ENCODE measurements at regions not wholly inside any gene's neighbourhood (a gene's known extent, or its start where the extent isn't known, plus 50 kb on each side); places are given as distances from the start of the nearest gene placed in this dataset.

DNA sequence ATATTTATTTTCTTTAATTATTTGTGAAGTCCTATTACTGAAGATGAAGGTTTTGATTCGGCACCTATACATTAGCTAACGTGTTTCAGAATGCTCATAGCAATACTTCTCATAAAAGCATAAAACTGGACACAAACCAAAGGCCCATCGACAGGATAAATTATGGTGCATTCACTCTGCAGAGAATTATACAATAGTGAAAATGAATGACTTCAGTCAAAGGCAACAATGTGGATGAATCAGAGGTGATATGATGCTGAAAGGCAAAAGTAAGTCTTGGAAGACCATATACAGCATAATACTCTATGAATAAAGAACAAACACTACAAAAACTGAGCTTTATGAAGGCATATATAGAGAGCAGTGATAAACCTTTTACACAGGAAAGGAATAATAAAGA is 156.6 kb upstream of the EGLN3 start:
- no peaks in the 10 kb centered on the region for H3K4me1 ChIP-seq (ENCODE audit: control insufficient read depth, extremely low read depth, insufficient read depth, low read length)
- H3K36me3 ChIP-seq (ENCODE audit: control insufficient read depth in 2 of 2, extremely low read depth in 1 of 2, insufficient read depth in 2 of 2, low read length in 2 of 2): no peaks in the 10 kb centered on the region
- intact Hi-C loops (cut with micrococcal nuclease): no loop called here
- no peak overlapping the region for H3K9ac ChIP-seq (replicated peaks; ENCODE audit: extremely low read depth, insufficient read depth, low read length)
- H2AFZ ChIP-seq (ENCODE audit: low read depth, low read length): no peak overlapping the region
- FAIRE-seq: no peak
- no peaks in the 10 kb centered on the region for H3K9me3 ChIP-seq (replicated peaks; ENCODE audit: control insufficient read depth, insufficient read depth, low read length)
- no peaks in the 10 kb centered on the region for H3K9me1 ChIP-seq (replicated peaks; ENCODE audit: control insufficient read depth, extremely low read depth, insufficient read depth, low read length)
- TF ChIP-seq, protein P1, sequence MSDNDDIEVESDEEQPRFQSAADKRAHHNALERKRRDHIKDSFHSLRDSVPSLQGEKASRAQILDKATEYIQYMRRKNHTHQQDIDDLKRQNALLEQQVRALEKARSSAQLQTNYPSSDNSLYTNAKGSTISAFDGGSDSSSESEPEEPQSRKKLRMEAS (IDR thresholded peaks at IDR 0.05; ENCODE audit: insufficient read depth, insufficient read length): no peak
- TF ChIP-seq FOS (IDR thresholded peaks at IDR 0.05; ENCODE audit: borderline replicate concordance, insufficient read depth, low read length) (no peak), POLR2A (IDR thresholded peaks at IDR 0.05; ENCODE audit: low read depth, low read length) (no peak), EZH2 (IDR thresholded peaks at IDR 0.05; ENCODE audit: borderline replicate concordance, low read depth, low read length, severe bottlenecking) (no peak), JUN (IDR thresholded peaks at IDR 0.05; ENCODE audit: borderline replicate concordance, insufficient read depth, insufficient read length, low read depth) (no peak), POLR2AphosphoS5 (IDR thresholded peaks at IDR 0.05; ENCODE audit: insufficient read depth, low read depth, low read length) (no peak), GATA2 (IDR thresholded peaks at IDR 0.05; ENCODE audit: insufficient read depth, insufficient read length, low read depth, low read length) (no peak)
- no peak overlapping the region for H3K27ac ChIP-seq (ENCODE audit: insufficient read depth, low read depth, low read length)
- no peaks in the 10 kb centered on the region for H3K79me2 ChIP-seq (ENCODE audit: control insufficient read depth, insufficient read depth, low read length)
- H3K27me3 ChIP-seq (ENCODE audit: control insufficient read depth in 2 of 2, insufficient read depth in 2 of 2, low read length in 2 of 2): peaks cover 0 to 6% of the 10 kb centered on the region in 2 experiments
- no peak overlapping the region for H3K4me2 ChIP-seq (ENCODE audit: insufficient read depth, low read length)
- no peak for DNase-seq (ENCODE audit: low read depth, low spot score)
- no peak overlapping the region for H3K4me3 ChIP-seq (replicated peaks in 1 of 3; ENCODE audit: insufficient read depth in 1 of 3, low read depth in 1 of 3, low read length in 3 of 3)
- POLR2A ChIA-PET: no interaction called here
- H4K20me1 ChIP-seq (replicated peaks; ENCODE audit: control insufficient read depth, extremely low read depth, insufficient read depth, low read length): no peaks in the 10 kb centered on the region
- dilution Hi-C loops (cut with MboI; ENCODE audit: extremely low pct_ligation_motif_present, low sequenced_read_pairs): no loop called here
- BruUV-seq (replicated peaks): no TSS peak
- CTCF ChIA-PET: interaction anchor here (1.2 to 2.8 kb wide), 2 partner anchors 9 to 267 kb away, joined by 4 to 18 read pairs; no protein-coding TSS in a partner anchor

DNA sequence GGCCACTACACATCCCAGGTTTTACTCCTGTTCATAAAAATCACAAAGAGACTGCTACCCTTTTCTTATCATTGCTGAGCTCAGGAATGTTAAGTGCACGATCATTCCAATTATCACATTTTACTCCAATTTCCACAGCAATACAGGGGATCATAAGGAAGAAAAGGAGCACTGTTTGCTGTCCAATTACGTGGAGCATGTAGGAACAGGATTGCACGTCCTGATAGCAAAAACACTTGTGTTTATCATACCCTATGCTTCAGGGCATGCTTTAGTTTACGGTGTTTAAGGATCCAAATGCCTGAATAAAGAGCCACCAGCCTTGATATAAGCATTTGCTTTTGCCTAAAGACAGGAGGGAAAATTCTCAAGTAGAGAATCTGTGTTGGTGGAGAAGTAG is 155.4 kb upstream of the EGLN3 start:
- CTCF ChIA-PET: no interaction called here
- Histone ChIP-seq H4K20me1 (replicated peaks; ENCODE audit: control insufficient read depth, extremely low read depth, insufficient read depth, low read length) (no peaks in the 10 kb centered on the region), H3K4me1 (ENCODE audit: control insufficient read depth, extremely low read depth, insufficient read depth, low read length) (no peaks in the 10 kb centered on the region), H3K27me3 (ENCODE audit: control insufficient read depth in 2 of 2, insufficient read depth in 2 of 2, low read length in 2 of 2) (peaks cover 0 to 4% of the 10 kb centered on the region in 2 experiments), H3K4me3 (replicated peaks in 1 of 3; ENCODE audit: insufficient read depth in 1 of 3, low read depth in 1 of 3, low read length in 3 of 3) (no peak overlapping the region), H3K9me3 (replicated peaks; ENCODE audit: control insufficient read depth, insufficient read depth, low read length) (no peaks in the 10 kb centered on the region), H3K9me1 (replicated peaks; ENCODE audit: control insufficient read depth, extremely low read depth, insufficient read depth, low read length) (no peaks in the 10 kb centered on the region), H3K27ac (ENCODE audit: insufficient read depth, low read depth, low read length) (no peak overlapping the region), H3K9ac (replicated peaks; ENCODE audit: extremely low read depth, insufficient read depth, low read length) (no peak overlapping the region), H2AFZ (ENCODE audit: low read depth, low read length) (no peak overlapping the region), H3K4me2 (ENCODE audit: insufficient read depth, low read length) (no peak overlapping the region), H3K36me3 (ENCODE audit: control insufficient read depth in 2 of 2, extremely low read depth in 1 of 2, insufficient read depth in 2 of 2, low read length in 2 of 2) (no peaks in the 10 kb centered on the region), H3K79me2 (ENCODE audit: control insufficient read depth, insufficient read depth, low read length) (no peaks in the 10 kb centered on the region)
- TF ChIP-seq JUN (IDR thresholded peaks at IDR 0.05; ENCODE audit: borderline replicate concordance, insufficient read depth, insufficient read length, low read depth): no peak
- no peak for TF ChIP-seq POLR2AphosphoS5 (IDR thresholded peaks at IDR 0.05; ENCODE audit: insufficient read depth, low read depth, low read length)
- TF ChIP-seq, protein P2, sequence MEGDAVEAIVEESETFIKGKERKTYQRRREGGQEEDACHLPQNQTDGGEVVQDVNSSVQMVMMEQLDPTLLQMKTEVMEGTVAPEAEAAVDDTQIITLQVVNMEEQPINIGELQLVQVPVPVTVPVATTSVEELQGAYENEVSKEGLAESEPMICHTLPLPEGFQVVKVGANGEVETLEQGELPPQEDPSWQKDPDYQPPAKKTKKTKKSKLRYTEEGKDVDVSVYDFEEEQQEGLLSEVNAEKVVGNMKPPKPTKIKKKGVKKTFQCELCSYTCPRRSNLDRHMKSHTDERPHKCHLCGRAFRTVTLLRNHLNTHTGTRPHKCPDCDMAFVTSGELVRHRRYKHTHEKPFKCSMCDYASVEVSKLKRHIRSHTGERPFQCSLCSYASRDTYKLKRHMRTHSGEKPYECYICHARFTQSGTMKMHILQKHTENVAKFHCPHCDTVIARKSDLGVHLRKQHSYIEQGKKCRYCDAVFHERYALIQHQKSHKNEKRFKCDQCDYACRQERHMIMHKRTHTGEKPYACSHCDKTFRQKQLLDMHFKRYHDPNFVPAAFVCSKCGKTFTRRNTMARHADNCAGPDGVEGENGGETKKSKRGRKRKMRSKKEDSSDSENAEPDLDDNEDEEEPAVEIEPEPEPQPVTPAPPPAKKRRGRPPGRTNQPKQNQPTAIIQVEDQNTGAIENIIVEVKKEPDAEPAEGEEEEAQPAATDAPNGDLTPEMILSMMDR (IDR thresholded peaks at IDR 0.05; ENCODE audit: extremely low read depth in 1 of 2, insufficient read depth in 1 of 2, low read depth in 1 of 2, low read length in 2 of 2): no peak
- TF ChIP-seq FOS (IDR thresholded peaks at IDR 0.05; ENCODE audit: borderline replicate concordance, insufficient read depth, low read length): no peak
- TF ChIP-seq MYC (IDR thresholded peaks at IDR 0.05; ENCODE audit: low read depth, low read length): no peak
- TF ChIP-seq GATA2 (IDR thresholded peaks at IDR 0.05; ENCODE audit: insufficient read depth, insufficient read length, low read depth, low read length): no peak
- TF ChIP-seq EZH2 (IDR thresholded peaks at IDR 0.05; ENCODE audit: borderline replicate concordance, low read depth, low read length, severe bottlenecking): no peak
- TF ChIP-seq, protein P1 (IDR thresholded peaks at IDR 0.05; ENCODE audit: insufficient read depth, insufficient read length): no peak
- TF ChIP-seq POLR2A (IDR thresholded peaks at IDR 0.05; ENCODE audit: low read depth, low read length): no peak
- intact Hi-C loops (cut with micrococcal nuclease) (no loop called here), dilution Hi-C loops (cut with MboI; ENCODE audit: extremely low pct_ligation_motif_present, low sequenced_read_pairs) (no loop called here)
- no peak for DNase-seq (ENCODE audit: low read depth, low spot score)
- FAIRE-seq: no peak
- BruUV-seq (replicated peaks): no TSS peak
- POLR2A ChIA-PET: no interaction called here

All from endothelial cell of umbilical vein (primary cell).